HG03575 (cell line): ENCODE measurements at regions not wholly inside any gene's neighbourhood (a gene's known extent, or its start where the extent isn't known, plus 50 kb on each side); places are given as distances from the start of the nearest gene placed in this dataset.

Experiments
- ATAC-seq: cut with Tn5 transposase; IDR thresholded peaks from one replicate; pipeline ENCODE4 v1.9.1; 2021; ENCODE audit not compliant: unreplicated experiment, insufficient number of reproducible peaks, low FRiP score; ENCODE audit errors: extremely low read depth

GRCh38 chr4:134028421-134028820 lies 173.2 kb downstream of the PABPC4L start:
- ATAC-seq, result no peak

GRCh38 chr4:134027931-134028330 lies 173.7 kb downstream of the PABPC4L start:
- no peak for ATAC-seq

- ATAC-seq, result no peak
These were observed 177.3 kb downstream of the PABPC4L start for GRCh38 chr4:134024251-134024650.

GRCh38 chr4:134019657-134020056 lies 181.9 kb downstream of the PABPC4L start:
- ATAC-seq, result no peak

GRCh38 chr4:134018846-134019245 lies 182.7 kb downstream of the PABPC4L start:
- no peak for ATAC-seq

DNA sequence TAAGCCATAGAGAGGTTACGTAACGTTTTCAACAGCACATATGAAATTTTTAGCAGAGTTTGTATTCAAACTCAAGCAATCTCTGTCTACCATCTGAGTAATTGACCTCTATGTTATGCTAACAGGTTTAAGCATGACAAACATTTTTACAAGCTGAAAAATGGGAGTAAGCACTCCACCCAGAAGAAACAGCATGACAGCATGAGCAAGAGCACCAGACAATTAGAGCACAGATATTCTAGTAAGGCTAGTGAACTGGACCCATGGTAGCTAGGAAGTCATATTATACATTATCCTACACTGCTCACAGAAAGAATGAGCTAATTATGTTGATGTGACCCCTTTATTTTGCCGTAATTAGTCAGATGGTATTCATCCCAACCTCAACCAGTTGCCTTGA lies 200.5 kb downstream of the PABPC4L start:
- no peak for ATAC-seq

- ATAC-seq, result no peak
These were observed 204.2 kb downstream of the PABPC4L start for GRCh38 chr4:133997436-133997835.

DNA sequence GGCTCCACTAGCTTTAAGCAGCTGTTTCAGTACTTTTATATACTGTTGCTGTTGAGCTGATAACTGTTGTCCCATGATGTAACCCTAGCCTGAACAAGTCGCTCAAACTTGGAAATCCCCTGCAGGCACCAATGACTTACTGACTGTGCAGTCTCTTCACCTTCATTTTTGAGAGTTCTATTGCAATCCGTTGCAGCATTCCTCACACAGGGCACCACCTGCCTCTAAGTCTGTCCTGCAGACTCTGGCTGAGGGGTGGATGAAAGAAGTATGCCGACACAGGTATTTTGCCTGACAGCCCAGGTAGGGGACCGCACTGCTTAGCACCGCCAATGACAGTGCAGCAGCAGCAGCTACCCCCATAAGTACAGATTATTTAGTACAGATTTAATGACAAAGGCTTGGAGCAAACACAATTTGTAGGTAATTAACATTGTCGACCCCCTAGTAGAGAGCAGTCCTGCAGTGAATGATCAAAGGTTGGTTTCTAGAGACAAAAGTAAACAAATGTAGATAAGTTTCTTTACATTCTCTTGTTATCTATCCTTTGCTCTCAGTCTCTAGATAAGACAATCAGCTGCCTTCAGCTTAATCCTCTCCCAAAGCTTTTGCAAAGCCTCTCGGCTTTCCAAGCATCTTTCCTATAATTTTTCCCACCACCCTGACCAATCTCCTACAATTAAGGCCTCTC lies 205.0 kb downstream of the PABPC4L start:
- ATAC-seq, result no peak

DNA sequence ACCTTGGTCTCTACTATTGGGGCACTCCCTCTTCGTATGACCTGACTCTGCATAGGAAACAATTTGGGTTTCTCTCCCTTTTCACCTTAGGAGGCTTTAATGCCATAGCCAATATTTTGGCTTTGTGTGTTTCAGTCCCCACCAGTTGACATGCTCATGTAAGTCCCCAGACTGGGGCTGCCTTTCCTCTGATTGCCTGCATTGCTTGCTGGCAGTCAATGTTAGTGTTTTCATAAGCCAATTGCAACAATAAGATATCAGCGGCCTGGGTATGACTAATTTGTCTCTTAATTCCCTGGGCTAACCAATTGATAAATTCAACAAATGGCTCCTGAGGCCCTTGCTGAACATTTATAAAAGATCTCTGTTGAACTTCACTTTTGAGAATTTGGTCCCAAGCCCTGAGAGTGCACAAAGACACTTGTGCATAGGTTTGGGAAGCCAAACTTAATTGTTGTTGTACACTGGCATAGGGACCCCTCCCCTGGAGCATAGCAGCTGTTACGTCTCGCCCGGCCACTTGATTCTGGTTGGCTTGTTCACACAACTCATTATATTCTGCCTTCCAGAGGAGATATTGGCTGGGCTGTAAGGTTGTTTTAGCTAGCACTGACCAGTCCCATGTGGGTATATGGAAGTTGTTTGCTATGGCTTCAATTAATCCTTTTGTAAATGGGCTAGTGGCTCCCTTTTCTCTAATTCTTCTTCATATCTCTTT lies 206.2 kb downstream of the PABPC4L start:
- no peak for ATAC-seq

DNA sequence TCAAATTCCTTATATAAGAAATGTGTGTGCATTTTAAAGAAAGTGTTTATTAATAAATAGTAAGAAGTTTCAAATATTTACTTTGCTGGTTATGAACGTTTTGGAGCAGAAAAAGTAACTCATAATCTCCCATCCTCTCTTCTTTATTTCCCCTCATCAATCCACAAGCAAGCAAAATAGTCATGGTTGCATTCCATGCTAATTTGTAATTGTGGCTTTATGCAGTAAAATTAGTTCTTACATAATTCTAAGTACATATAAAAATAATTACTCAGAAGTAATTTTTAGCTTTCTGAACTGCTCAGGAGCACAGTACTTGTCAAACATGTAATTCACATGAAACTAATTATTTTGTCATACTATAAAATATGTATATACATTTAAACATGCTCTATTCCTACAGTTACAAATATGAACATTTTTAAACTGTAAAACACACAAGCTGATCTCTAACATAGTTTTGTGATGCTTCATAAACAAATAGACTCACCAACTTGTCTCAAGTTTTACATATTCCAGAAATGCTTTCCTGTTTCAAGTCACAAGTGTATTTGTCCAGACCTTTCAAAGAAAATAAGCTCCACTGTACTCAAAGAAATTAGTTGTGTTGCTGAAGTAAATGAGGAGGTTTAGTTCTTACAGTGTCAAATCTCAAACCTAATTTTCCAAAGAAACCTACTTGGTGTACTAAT lies 218.9 kb downstream of the PABPC4L start:
- ATAC-seq, result no peak

GRCh38 chr4:133981327-133981726 lies 220.3 kb downstream of the PABPC4L start:
- ATAC-seq, result no peak

- ATAC-seq, result no peak
These were observed 229.0 kb downstream of the PABPC4L start for GRCh38 chr4:133972586-133972985.

GRCh38 chr4:133969202-133969848 lies 232.3 kb downstream of the PABPC4L start:
- no peak for ATAC-seq

GRCh38 chr4:133968174-133968573 lies 233.4 kb downstream of the PABPC4L start:
- ATAC-seq, result no peak

DNA sequence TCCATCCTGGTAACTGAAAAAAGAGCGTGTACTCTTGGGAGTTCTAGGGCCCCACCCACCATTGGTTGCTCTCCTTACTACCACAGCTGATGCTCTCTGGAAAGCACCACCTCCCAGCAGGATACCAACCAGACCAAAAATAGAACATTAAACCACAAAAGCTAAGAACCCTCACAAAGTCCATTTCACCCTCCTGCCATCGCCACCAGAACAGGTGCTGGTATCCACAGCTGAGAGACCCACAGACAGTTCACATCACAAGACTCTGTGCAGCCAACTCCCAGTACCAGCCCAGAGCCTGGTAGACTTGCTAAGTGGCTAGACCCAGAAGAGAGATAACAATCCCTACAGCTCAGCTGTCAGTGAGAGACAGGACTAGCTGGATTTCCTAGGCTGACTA lies 240.6 kb downstream of the PABPC4L start:
- no peak for ATAC-seq

DNA sequence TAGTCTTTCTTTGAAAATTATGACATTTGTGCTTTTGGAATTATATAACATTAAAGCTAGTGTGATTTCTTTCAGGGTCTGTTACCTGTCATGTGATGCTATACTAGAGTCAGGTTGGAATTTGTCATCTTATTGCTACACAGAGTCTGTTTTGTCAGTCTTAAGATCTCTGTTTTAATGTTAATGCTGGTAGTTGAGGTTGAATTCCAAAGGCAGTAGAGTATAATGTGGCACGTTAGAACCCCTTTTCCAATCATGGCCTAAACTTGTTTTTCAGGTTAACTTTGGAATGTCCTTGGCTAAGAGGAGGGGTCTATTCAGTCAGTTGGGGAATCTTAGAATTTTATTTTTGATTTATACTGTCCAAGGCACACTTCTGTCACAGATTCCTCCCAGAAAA lies 258.5 kb downstream of the PABPC4L start:
- ATAC-seq, result no peak

GRCh38 chr4:133938061-133938460 lies 263.5 kb downstream of the PABPC4L start:
- no peak for ATAC-seq

- no peak for ATAC-seq
These were observed 271.9 kb downstream of the PABPC4L start for GRCh38 chr4:133929531-133930239.
